ENCODE measurements at regions not wholly inside any gene's neighbourhood (a gene's known extent, or its start where the extent isn't known, plus 50 kb on each side); places are given as distances from the start of the nearest gene placed in this dataset.

DNA sequence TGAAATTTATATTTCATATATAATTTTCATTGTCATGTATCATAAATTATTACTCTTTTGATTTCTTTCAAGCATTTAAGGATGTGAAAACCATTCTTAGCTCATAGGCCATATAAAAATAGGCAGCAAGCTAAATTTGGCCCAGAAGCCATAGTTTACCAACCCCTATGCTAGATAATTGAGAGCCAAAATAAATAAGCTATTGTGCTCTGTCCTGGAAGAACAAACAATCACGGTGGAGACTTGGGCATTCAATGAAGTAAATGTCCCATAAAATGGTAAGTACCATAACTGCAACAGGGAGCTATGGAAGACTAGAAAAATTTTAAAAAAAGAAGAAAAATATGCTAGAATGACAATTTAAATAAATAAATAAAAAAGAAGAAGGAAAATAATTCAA is 60.9 kb upstream of the PACRGL start:
- no peak for FAIRE-seq
- DNase-seq (ENCODE audit: insufficient read length, low spot score), result no peak
- TF ChIP-seq POLR2AphosphoS5 (IDR thresholded peaks at IDR 0.05; ENCODE audit: low read depth, low read length), result no peak
- TF ChIP-seq POLR2A (IDR thresholded peaks at IDR 0.05; ENCODE audit: low read depth, low read length), result no peak
- TF ChIP-seq SPI1 (IDR thresholded peaks at IDR 0.05; ENCODE audit: low read depth, low read length), result no peak
- no peak for TF ChIP-seq TAF1 (IDR thresholded peaks at IDR 0.05; ENCODE audit: low read depth, low read length)
- TF ChIP-seq POU2F2 (IDR thresholded peaks at IDR 0.05; ENCODE audit: low read depth, low read length), result no peak
- TF ChIP-seq PAX5 (IDR thresholded peaks at IDR 0.05; ENCODE audit: insufficient read depth, low read length, severe bottlenecking), result no peak

DNA sequence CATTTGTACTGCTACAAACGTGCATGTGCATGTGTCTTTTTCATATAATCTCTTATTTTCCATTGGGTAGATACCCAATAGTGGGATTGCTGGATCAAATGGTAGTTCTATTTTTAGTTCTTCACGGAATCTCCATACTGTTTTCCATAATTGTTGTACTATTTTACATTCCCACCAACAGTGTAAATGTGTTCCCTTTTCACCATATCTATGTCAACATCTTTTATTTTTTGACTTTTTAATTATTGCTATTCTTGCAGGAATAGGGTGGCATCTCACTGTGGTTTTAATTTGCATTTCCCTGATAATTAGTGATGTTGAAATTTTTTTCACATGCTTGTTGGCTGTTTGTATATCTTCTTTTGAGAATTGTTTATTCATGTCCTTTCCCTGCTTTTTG is 59.3 kb upstream of the PACRGL start:
- TF ChIP-seq PAX5 (IDR thresholded peaks at IDR 0.05; ENCODE audit: insufficient read depth, low read length, severe bottlenecking), result no peak
- no peak for TF ChIP-seq TAF1 (IDR thresholded peaks at IDR 0.05; ENCODE audit: low read depth, low read length)
- TF ChIP-seq POU2F2 (IDR thresholded peaks at IDR 0.05; ENCODE audit: low read depth, low read length), result no peak
- no peak for TF ChIP-seq POLR2AphosphoS5 (IDR thresholded peaks at IDR 0.05; ENCODE audit: low read depth, low read length)
- TF ChIP-seq SPI1 (IDR thresholded peaks at IDR 0.05; ENCODE audit: low read depth, low read length), result no peak
- no peak for DNase-seq (ENCODE audit: insufficient read length, low spot score)
- FAIRE-seq, result no peak

DNA sequence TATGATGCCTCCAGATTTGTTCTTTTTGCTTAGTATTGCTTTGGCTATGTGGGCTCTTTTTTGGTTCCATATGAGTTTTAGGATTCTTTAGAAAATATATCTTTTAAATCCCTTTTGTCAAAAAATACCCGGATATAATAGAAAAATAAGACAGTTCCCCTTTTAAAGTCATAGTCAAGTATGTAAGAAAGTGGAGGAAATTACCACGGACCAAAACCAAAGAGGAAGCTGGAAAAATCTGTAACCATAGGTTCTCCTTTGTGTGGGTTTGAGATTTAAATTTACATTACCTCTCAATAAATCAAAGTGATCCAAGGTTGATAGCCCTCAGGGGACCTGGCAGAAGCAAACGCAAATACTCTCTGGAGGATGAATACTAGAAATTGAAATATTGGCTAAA is 58.3 kb upstream of the PACRGL start:
- no peak for FAIRE-seq
- TF ChIP-seq PAX5 (IDR thresholded peaks at IDR 0.05; ENCODE audit: insufficient read depth, low read length, severe bottlenecking) (no peak), POLR2A (IDR thresholded peaks at IDR 0.05; ENCODE audit: low read depth, low read length) (no peak), POLR2AphosphoS5 (IDR thresholded peaks at IDR 0.05; ENCODE audit: low read depth, low read length) (no peak), SPI1 (IDR thresholded peaks at IDR 0.05; ENCODE audit: low read depth, low read length) (no peak), TAF1 (IDR thresholded peaks at IDR 0.05; ENCODE audit: low read depth, low read length) (no peak), POU2F2 (IDR thresholded peaks at IDR 0.05; ENCODE audit: low read depth, low read length) (no peak)
- no peak for DNase-seq (ENCODE audit: insufficient read length, low spot score)

DNA sequence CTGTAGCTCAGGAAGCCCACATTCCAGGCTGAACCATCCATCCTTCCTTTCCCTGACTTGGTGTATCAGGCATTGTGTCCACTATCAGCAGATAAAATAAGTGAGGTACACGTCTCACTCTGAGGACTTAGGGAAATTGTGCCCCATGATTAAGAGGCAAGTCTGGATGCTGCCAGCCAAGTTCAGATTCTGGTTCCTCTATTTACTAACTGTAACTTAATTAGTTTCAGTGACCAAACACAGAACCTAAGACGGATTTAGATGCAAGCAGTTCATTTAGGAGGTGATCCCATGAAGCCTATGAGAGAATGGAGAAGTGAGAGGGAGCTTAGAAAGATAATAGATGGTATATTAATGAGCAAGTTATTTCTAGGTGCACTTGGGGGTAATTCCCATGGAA is 56.6 kb upstream of the PACRGL start:
- no peak for FAIRE-seq
- DNase-seq (ENCODE audit: insufficient read length, low spot score), result no peak
- TF ChIP-seq PAX5 (IDR thresholded peaks at IDR 0.05; ENCODE audit: insufficient read depth, low read length, severe bottlenecking) (no peak), POLR2AphosphoS5 (IDR thresholded peaks at IDR 0.05; ENCODE audit: low read depth, low read length) (no peak), TAF1 (IDR thresholded peaks at IDR 0.05; ENCODE audit: low read depth, low read length) (no peak), SPI1 (IDR thresholded peaks at IDR 0.05; ENCODE audit: low read depth, low read length) (no peak), POU2F2 (IDR thresholded peaks at IDR 0.05; ENCODE audit: low read depth, low read length) (no peak), POLR2A (IDR thresholded peaks at IDR 0.05; ENCODE audit: low read depth, low read length) (no peak)

DNA sequence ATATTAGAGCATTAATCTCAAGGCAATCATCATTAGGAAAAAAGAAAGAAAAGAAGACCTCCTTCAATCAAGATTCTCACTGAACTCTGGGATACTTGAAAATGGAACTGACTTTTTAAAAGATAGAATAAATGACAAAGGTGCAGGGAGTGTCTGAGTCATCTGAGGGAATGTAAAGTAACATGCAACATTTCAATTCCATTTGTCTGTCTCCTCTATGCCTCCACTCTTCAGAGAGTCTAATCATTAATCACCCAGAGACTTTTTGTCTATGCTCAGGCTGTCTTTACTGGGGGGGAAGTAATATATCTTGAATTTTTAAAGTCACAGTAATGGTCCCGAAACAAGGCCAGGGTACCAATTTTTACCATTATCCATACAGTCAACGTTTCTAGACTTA is 55.0 kb upstream of the PACRGL start:
- no peak for TF ChIP-seq POLR2AphosphoS5 (IDR thresholded peaks at IDR 0.05; ENCODE audit: low read depth, low read length)
- TF ChIP-seq POU2F2 (IDR thresholded peaks at IDR 0.05; ENCODE audit: low read depth, low read length), result no peak
- TF ChIP-seq POLR2A (IDR thresholded peaks at IDR 0.05; ENCODE audit: low read depth, low read length), result no peak
- no peak for TF ChIP-seq SPI1 (IDR thresholded peaks at IDR 0.05; ENCODE audit: low read depth, low read length)
- no peak for TF ChIP-seq PAX5 (IDR thresholded peaks at IDR 0.05; ENCODE audit: insufficient read depth, low read length, severe bottlenecking)
- no peak for TF ChIP-seq TAF1 (IDR thresholded peaks at IDR 0.05; ENCODE audit: low read depth, low read length)
- FAIRE-seq, result no peak
- DNase-seq (ENCODE audit: insufficient read length, low spot score), result no peak

DNA sequence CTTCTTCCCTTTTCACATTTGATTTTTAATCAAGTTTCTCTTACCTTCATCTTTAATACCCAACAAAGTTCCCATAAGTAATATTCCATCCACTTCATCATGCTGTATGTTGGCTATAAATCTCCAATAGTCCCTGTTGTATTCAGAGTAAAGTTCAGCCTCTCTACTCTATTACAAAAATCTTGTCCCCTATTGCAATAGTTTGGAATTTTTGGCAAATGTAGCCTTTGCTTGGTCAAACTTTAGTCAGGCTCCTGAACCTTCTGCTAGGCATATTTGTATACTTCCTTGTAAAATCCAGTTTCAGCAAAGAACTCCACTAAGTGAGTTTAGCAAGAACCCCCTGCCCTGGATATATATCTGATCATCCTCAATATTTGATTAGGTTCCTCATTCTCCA is 54.0 kb upstream of the PACRGL start:
- DNase-seq (ENCODE audit: insufficient read length, low spot score), result no peak
- no peak for FAIRE-seq
- TF ChIP-seq POLR2A (IDR thresholded peaks at IDR 0.05; ENCODE audit: low read depth, low read length), result no peak
- TF ChIP-seq TAF1 (IDR thresholded peaks at IDR 0.05; ENCODE audit: low read depth, low read length), result no peak
- no peak for TF ChIP-seq SPI1 (IDR thresholded peaks at IDR 0.05; ENCODE audit: low read depth, low read length)
- TF ChIP-seq POLR2AphosphoS5 (IDR thresholded peaks at IDR 0.05; ENCODE audit: low read depth, low read length), result no peak
- TF ChIP-seq PAX5 (IDR thresholded peaks at IDR 0.05; ENCODE audit: insufficient read depth, low read length, severe bottlenecking), result no peak
- TF ChIP-seq POU2F2 (IDR thresholded peaks at IDR 0.05; ENCODE audit: low read depth, low read length), result no peak

All from GM12891 (cell line).